Chondrocyte (in vitro differentiated cells): ENCODE measurements at regions not wholly inside any gene's neighbourhood (a gene's known extent, or its start where the extent isn't known, plus 50 kb on each side); places are given as distances from the start of the nearest gene placed in this dataset.

Source experiments
- DNase-seq: peaks from one replicate; pipeline ENCODE4 v3.0.0; 2021; ENCODE audit warnings: mixed read lengths, low spot score
- H3K27ac Mint-ChIP-seq: one replicate; pipeline ENCODE4 v1.8.0; 2021; ENCODE audit warnings: mild to moderate bottlenecking, moderate library complexity, mixed read lengths; ENCODE audit not compliant: unreplicated experiment
- H3K27me3 Mint-ChIP-seq: 2 replicates; pipeline ENCODE4 v1.8.0; 2021; ENCODE audit warnings: low read depth, mixed read lengths
- H3K36me3 Mint-ChIP-seq: 2 replicates; pipeline ENCODE4 v1.8.0; 2021; ENCODE audit warnings: low read depth, mixed read lengths
- H3K4me1 Mint-ChIP-seq: 2 replicates; pipeline ENCODE4 v1.8.0; 2021; ENCODE audit warnings: low read depth, mild to moderate bottlenecking, mixed read lengths
- H3K4me3 Mint-ChIP-seq: one replicate; pipeline ENCODE4 v1.8.0; 2021; ENCODE audit warnings: mild to moderate bottlenecking, moderate library complexity, mixed read lengths; ENCODE audit not compliant: unreplicated experiment
- H3K9me3 Mint-ChIP-seq: 2 replicates; pipeline ENCODE4 v1.8.0; 2021; ENCODE audit warnings: low read depth, mixed read lengths
- CTCF ChIP-seq: fragments of 200-600 bp; sonication (generic); IDR thresholded peaks from 2 replicates; pipeline ENCODE4 v1.5.0; 2021; ENCODE audit warnings: antibody characterized with exemption, mild to moderate bottlenecking, moderate library complexity

GRCh38 chr9:27799326-27799725 lies 226.0 kb upstream of the C9orf72 start:
- Mint-ChIP-seq H3K9me3 (peaks cover 6% of the 10 kb centered on the region), H3K4me3 (no peak overlapping the region), H3K36me3 (no peaks in the 10 kb centered on the region), H3K4me1 (no peaks in the 10 kb centered on the region), H3K27me3 (peaks cover 3% of the 10 kb centered on the region), H3K27ac (no peak overlapping the region)
- TF ChIP-seq CTCF, result no peak
- DNase-seq, result no peak

- Mint-ChIP-seq H3K4me1 (no peaks in the 10 kb centered on the region), H3K27me3 (peaks cover 3% of the 10 kb centered on the region), H3K36me3 (no peaks in the 10 kb centered on the region), H3K4me3 (no peak overlapping the region), H3K9me3 (peaks cover 2% of the 10 kb centered on the region), H3K27ac (no peak overlapping the region)
- no peak for TF ChIP-seq CTCF
- no peak for DNase-seq
Measured at GRCh38 chr9:27800159-27800558, 226.9 kb upstream of the C9orf72 start.

GRCh38 chr9:27800692-27801370 lies 227.6 kb upstream of the C9orf72 start:
- no peak for TF ChIP-seq CTCF
- Mint-ChIP-seq H3K27ac (no peak overlapping the region), H3K27me3 (peaks cover 3% of the 10 kb centered on the region), H3K4me3 (no peak overlapping the region), H3K4me1 (no peaks in the 10 kb centered on the region), H3K9me3 (no peaks in the 10 kb centered on the region), H3K36me3 (no peaks in the 10 kb centered on the region)
- no peak for DNase-seq

GRCh38 chr9:27801545-27801944 lies 228.3 kb upstream of the C9orf72 start:
- Mint-ChIP-seq H3K9me3 (no peaks in the 10 kb centered on the region), H3K4me1 (no peaks in the 10 kb centered on the region), H3K4me3 (no peak overlapping the region), H3K36me3 (no peaks in the 10 kb centered on the region), H3K27ac (no peak overlapping the region), H3K27me3 (peaks cover 3% of the 10 kb centered on the region)
- no peak for DNase-seq
- no peak for TF ChIP-seq CTCF

GRCh38 chr9:27802418-27802817 lies 229.1 kb upstream of the C9orf72 start:
- Mint-ChIP-seq H3K4me3 (no peak overlapping the region), H3K27me3 (peaks cover 3% of the 10 kb centered on the region), H3K36me3 (no peaks in the 10 kb centered on the region), H3K4me1 (no peaks in the 10 kb centered on the region), H3K9me3 (no peaks in the 10 kb centered on the region), H3K27ac (no peak overlapping the region)
- no peak for TF ChIP-seq CTCF
- no peak for DNase-seq
